ENCODE measurements at regions not wholly inside any gene's neighbourhood (a gene's known extent, or its start where the extent isn't known, plus 50 kb on each side); places are given as distances from the start of the nearest gene placed in this dataset.
"Not testable (repeated sequence)": the region's sequence is repeated elsewhere in the genome, so short reads cannot be mapped to it uniquely, and the experiment has no call there.

DNA sequence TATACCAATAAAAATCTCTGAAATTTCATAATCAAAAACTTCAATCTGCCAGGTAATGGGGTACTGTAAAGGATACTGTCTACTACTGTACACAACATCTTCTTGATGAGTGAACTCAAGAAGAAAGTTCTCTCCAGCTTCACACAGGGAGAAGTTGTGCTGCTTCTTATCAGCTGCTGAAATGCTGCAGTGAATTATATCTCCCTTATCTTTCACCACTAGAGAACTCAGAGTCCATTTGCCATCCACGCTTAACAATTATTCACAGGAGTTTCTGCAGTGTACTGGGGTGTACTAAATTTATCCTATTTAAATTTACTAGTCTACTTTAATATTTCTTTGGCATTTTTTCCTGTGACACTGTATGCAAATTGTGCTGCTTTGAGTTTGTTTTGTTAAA is 384.8 kb downstream of the TFAP2B start:
- Histone ChIP-seq H3K4me3 (ENCODE audit: low read depth, low read length) (no peak overlapping the region), H3K9me3 (ENCODE audit: control insufficient read depth, insufficient read depth, low read depth, low read length) (no peaks in the 10 kb centered on the region), H3K36me3 (ENCODE audit: control insufficient read depth in 2 of 2, insufficient read depth in 1 of 2, low read length in 2 of 2) (no peaks in the 10 kb centered on the region), H3K4me1 (ENCODE audit: control insufficient read depth, insufficient read depth, low read length) (no peaks in the 10 kb centered on the region), H3K27ac (ENCODE audit: extremely low read depth, low read depth, low read length) (no peak overlapping the region)
- TF ChIP-seq KLF9 (tag by site-specific recombination; IDR thresholded peaks at IDR 0.05; ENCODE audit: low read depth), result no peak
- TF ChIP-seq GLI4 (tag by site-specific recombination; IDR thresholded peaks at IDR 0.05), result no peak
- no peak for TF ChIP-seq ZNF843 (tag by site-specific recombination; IDR thresholded peaks at IDR 0.05)
- TF ChIP-seq GLIS1 (tag by site-specific recombination; IDR thresholded peaks at IDR 0.05), result no peak
- no peak for TF ChIP-seq ZNF549 (tag by site-specific recombination; IDR thresholded peaks at IDR 0.05)
- no peak for TF ChIP-seq ZNF529 (tag by site-specific recombination; IDR thresholded peaks at IDR 0.05; ENCODE audit: insufficient replicate concordance)
- TF ChIP-seq, protein P1, sequence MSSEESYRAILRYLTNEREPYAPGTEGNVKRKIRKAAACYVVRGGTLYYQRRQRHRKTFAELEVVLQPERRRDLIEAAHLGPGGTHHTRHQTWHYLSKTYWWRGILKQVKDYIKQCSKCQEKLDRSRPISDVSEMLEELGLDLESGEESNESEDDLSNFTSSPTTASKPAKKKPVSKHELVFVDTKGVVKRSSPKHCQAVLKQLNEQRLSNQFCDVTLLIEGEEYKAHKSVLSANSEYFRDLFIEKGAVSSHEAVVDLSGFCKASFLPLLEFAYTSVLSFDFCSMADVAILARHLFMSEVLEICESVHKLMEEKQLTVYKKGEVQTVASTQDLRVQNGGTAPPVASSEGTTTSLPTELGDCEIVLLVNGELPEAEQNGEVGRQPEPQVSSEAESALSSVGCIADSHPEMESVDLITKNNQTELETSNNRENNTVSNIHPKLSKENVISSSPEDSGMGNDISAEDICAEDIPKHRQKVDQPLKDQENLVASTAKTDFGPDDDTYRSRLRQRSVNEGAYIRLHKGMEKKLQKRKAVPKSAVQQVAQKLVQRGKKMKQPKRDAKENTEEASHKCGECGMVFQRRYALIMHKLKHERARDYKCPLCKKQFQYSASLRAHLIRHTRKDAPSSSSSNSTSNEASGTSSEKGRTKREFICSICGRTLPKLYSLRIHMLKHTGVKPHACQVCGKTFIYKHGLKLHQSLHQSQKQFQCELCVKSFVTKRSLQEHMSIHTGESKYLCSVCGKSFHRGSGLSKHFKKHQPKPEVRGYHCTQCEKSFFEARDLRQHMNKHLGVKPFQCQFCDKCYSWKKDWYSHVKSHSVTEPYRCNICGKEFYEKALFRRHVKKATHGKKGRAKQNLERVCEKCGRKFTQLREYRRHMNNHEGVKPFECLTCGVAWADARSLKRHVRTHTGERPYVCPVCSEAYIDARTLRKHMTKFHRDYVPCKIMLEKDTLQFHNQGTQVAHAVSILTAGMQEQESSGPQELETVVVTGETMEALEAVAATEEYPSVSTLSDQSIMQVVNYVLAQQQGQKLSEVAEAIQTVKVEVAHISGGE (tag by site-specific recombination; conservative IDR thresholded peaks at IDR 0.05; ENCODE audit: low read depth), result no peak
- TF ChIP-seq, protein P2, sequence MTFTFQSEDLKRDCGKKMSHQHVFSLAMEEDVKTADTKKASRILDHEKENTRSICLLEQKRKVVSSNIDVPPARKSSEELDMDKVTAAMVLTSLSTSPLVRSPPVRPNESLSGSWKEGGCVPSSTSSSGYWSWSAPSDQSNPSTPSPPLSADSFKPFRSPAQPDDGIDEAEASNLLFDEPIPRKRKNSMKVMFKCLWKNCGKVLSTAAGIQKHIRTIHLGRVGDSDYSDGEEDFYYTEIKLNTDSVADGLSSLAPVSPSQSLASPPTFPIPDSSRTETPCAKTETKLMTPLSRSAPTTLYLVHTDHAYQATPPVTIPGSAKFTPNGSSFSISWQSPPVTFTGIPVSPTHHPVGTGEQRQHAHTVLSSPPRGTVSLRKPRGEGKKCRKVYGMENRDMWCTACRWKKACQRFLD (tag by site-specific recombination; IDR thresholded peaks at IDR 0.05), result no peak
- TF ChIP-seq SP2 (tag by site-specific recombination; IDR thresholded peaks at IDR 0.05), result no peak
- TF ChIP-seq, protein P3, sequence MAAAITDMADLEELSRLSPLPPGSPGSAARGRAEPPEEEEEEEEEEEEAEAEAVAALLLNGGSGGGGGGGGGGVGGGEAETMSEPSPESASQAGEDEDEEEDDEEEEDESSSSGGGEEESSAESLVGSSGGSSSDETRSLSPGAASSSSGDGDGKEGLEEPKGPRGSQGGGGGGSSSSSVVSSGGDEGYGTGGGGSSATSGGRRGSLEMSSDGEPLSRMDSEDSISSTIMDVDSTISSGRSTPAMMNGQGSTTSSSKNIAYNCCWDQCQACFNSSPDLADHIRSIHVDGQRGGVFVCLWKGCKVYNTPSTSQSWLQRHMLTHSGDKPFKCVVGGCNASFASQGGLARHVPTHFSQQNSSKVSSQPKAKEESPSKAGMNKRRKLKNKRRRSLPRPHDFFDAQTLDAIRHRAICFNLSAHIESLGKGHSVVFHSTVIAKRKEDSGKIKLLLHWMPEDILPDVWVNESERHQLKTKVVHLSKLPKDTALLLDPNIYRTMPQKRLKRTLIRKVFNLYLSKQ (tag by site-specific recombination; IDR thresholded peaks at IDR 0.05; ENCODE audit: borderline replicate concordance), result no peak
- TF ChIP-seq, protein P4, sequence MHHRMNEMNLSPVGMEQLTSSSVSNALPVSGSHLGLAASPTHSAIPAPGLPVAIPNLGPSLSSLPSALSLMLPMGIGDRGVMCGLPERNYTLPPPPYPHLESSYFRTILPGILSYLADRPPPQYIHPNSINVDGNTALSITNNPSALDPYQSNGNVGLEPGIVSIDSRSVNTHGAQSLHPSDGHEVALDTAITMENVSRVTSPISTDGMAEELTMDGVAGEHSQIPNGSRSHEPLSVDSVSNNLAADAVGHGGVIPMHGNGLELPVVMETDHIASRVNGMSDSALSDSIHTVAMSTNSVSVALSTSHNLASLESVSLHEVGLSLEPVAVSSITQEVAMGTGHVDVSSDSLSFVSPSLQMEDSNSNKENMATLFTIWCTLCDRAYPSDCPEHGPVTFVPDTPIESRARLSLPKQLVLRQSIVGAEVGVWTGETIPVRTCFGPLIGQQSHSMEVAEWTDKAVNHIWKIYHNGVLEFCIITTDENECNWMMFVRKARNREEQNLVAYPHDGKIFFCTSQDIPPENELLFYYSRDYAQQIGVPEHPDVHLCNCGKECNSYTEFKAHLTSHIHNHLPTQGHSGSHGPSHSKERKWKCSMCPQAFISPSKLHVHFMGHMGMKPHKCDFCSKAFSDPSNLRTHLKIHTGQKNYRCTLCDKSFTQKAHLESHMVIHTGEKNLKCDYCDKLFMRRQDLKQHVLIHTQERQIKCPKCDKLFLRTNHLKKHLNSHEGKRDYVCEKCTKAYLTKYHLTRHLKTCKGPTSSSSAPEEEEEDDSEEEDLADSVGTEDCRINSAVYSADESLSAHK (tag by site-specific recombination; IDR thresholded peaks at IDR 0.05), result no peak
- TF ChIP-seq, protein P5, sequence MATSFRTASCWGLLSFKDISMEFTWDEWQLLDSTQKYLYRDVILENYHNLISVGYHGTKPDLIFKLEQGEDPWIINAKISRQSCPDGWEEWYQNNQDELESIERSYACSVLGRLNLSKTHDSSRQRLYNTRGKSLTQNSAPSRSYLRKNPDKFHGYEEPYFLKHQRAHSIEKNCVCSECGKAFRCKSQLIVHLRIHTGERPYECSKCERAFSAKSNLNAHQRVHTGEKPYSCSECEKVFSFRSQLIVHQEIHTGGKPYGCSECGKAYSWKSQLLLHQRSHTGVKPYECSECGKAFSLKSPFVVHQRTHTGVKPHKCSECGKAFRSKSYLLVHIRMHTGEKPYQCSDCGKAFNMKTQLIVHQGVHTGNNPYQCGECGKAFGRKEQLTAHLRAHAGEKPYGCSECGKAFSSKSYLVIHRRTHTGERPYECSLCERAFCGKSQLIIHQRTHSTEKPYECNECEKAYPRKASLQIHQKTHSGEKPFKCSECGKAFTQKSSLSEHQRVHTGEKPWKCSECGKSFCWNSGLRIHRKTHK (tag by site-specific recombination; IDR thresholded peaks at IDR 0.05), result no peak
- TF ChIP-seq ZSCAN16 (tag by site-specific recombination; IDR thresholded peaks at IDR 0.05), result no peak
- ChIA-PET POLR2A (no interaction called here), CTCF (no interaction called here)

DNA sequence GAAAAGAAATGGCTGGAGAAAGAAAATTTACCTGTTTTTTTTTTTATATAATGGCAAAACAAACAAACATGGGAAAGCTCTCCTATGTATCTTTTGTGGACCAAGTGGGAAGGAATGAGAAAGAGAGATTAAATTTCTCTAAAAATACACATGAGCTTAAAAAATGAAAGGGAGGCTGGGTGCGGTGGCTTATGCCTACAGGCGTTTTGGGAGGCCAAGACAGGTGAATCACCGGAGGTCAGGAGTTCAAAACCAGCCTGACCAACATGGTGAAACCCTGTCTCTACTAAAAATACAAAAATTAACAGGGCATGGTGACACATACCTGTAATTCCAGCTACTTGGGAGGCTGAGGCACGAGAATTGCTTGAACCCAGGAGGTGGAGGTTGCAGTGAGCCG is 388.0 kb downstream of the TFAP2B start:
- H3K4me3 ChIP-seq (ENCODE audit: low read depth, low read length); H3K4me1 ChIP-seq (ENCODE audit: control insufficient read depth, insufficient read depth, low read length); H3K9me3 ChIP-seq (ENCODE audit: control insufficient read depth, insufficient read depth, low read depth, low read length); POLR2A ChIA-PET; H3K27ac ChIP-seq (ENCODE audit: extremely low read depth, low read depth, low read length); CTCF ChIA-PET; H3K36me3 ChIP-seq (ENCODE audit: control insufficient read depth in 2 of 2, insufficient read depth in 1 of 2, low read length in 2 of 2): not testable (repeated sequence)

Data from HEK293 (cell line).